GM23338 (cell line): ENCODE measurements at regions not wholly inside any gene's neighbourhood (a gene's known extent, or its start where the extent isn't known, plus 50 kb on each side); places are given as distances from the start of the nearest gene placed in this dataset.

Experiments
- ATAC-seq: fragments of 200-7000 bp; cut with Tn5 transposase; 3 replicates; pipeline ENCODE4 v1.9.1; 2020
- DNase-seq: peaks from one replicate; pipeline ENCODE4 v3.0.0-alpha.2; 2015; ENCODE audit warnings: low spot score
- H2AFZ ChIP-seq: fragments of 200-600 bp; sonication (generic); 2 replicates; pipeline ENCODE4 v1.8.0; 2016; ENCODE audit warnings: antibody characterized with exemption, mild to moderate bottlenecking, moderate library complexity
- H3F3A ChIP-seq: fragments of 200-600 bp; sonication (generic); replicated peaks from 2 replicates; pipeline ENCODE4 v1.8.0; 2017; ENCODE audit warnings: antibody characterized with exemption, mixed run types, low read depth
- H3K27ac ChIP-seq: fragments of 200-600 bp; sonication (generic); 2 replicates; pipeline ENCODE4 v1.6.1; 2016; ENCODE audit warnings: low read depth
- H3K27me3 ChIP-seq: fragments of 200-600 bp; sonication (generic); 2 replicates; pipeline ENCODE4 v1.8.0; 2016; ENCODE audit warnings: mild to moderate bottlenecking, mixed run types, moderate library complexity; ENCODE audit not compliant: insufficient read depth
- H3K36me3 ChIP-seq: fragments of 200-600 bp; sonication (generic); 2 replicates; pipeline ENCODE4 v1.8.0; 2016; ENCODE audit warnings: mild to moderate bottlenecking; ENCODE audit not compliant: insufficient read depth
- H3K4me1 ChIP-seq: fragments of 200-600 bp; sonication (generic); 2 replicates; pipeline ENCODE4 v1.8.0; 2016; ENCODE audit warnings: mild to moderate bottlenecking, moderate library complexity; ENCODE audit not compliant: insufficient read depth
- H3K4me2 ChIP-seq: fragments of 200-600 bp; sonication (generic); 2 replicates; pipeline ENCODE4 v1.7.1; 2017; ENCODE audit warnings: mixed run types
- H3K4me3 ChIP-seq: fragments of 200-600 bp; sonication (generic); 2 replicates; pipeline ENCODE4 v1.6.1; 2016; ENCODE audit warnings: mixed run types
- H3K79me2 ChIP-seq: fragments of 200-600 bp; sonication (generic); replicated peaks from 2 replicates; pipeline ENCODE4 v1.8.0; 2017; ENCODE audit warnings: mild to moderate bottlenecking; ENCODE audit not compliant: insufficient read depth
- H3K9me2 ChIP-seq: fragments of 200-600 bp; sonication (generic); 2 replicates; pipeline ENCODE4 v1.8.0; 2017; ENCODE audit not compliant: insufficient read depth
- H4K20me1 ChIP-seq: fragments of 200-600 bp; sonication (generic); replicated peaks from 2 replicates; pipeline ENCODE4 v1.8.0; 2017; ENCODE audit warnings: mild to moderate bottlenecking; ENCODE audit not compliant: insufficient read depth
- H3K27ac Mint-ChIP-seq: 2 replicates; pipeline ENCODE4 v1.8.0; 2020; ENCODE audit warnings: inconsistent platforms, mild to moderate bottlenecking, moderate library complexity, mixed read lengths
- H3K27me3 Mint-ChIP-seq: 3 replicates; pipeline ENCODE4 v1.8.0; 2022; ENCODE audit warnings: low read depth, mild to moderate bottlenecking, moderate library complexity, mixed read lengths, inconsistent platforms; ENCODE audit not compliant: insufficient read depth, poor library complexity
- H3K36me3 Mint-ChIP-seq: 3 replicates; pipeline ENCODE4 v1.8.0; 2021; ENCODE audit warnings: low read depth, mild to moderate bottlenecking, inconsistent platforms, moderate library complexity, mixed read lengths
- H3K4me1 Mint-ChIP-seq: 3 replicates; pipeline ENCODE4 v1.8.0; 2020; ENCODE audit warnings: mild to moderate bottlenecking, inconsistent platforms, mixed read lengths
- H3K4me3 Mint-ChIP-seq: 3 replicates; pipeline ENCODE4 v1.8.0; 2021; ENCODE audit warnings: moderate library complexity, mild to moderate bottlenecking, inconsistent platforms, mixed read lengths
- H3K9me3 Mint-ChIP-seq: 3 replicates; pipeline ENCODE4 v1.8.0; 2020; ENCODE audit warnings: moderate library complexity, mild to moderate bottlenecking, inconsistent platforms, mixed read lengths
- ETS1 ChIP-seq: IDR thresholded peaks from 2 replicates; pipeline ENCODE4 v1.6.1; 2016; ENCODE audit warnings: antibody characterized with exemption
- EZH2 ChIP-seq: fragments of 200-600 bp; sonication (generic); IDR thresholded peaks from one replicate; pipeline ENCODE4 v1.8.0; 2017; ENCODE audit warnings: antibody characterized with exemption, mild to moderate bottlenecking, low read depth; ENCODE audit not compliant: unreplicated experiment
- EZH2phosphoT487 ChIP-seq: fragments of 200-600 bp; sonication (generic); IDR thresholded peaks from one replicate; pipeline ENCODE4 v1.8.1; 2018; ENCODE audit warnings: antibody characterized with exemption; ENCODE audit not compliant: unreplicated experiment
- JUNB ChIP-seq: IDR thresholded peaks from one replicate; pipeline ENCODE4 v1.6.1; 2016; ENCODE audit warnings: antibody characterized with exemption; ENCODE audit not compliant: unreplicated experiment
- NANOG ChIP-seq: IDR thresholded peaks from 2 replicates; pipeline ENCODE4 v1.6.1; 2016; ENCODE audit warnings: antibody characterized with exemption, borderline replicate concordance
- POLR2AphosphoS5 ChIP-seq: IDR thresholded peaks from 2 replicates; pipeline ENCODE4 v1.6.1; 2016; ENCODE audit warnings: antibody characterized with exemption, low read depth
- REST ChIP-seq: IDR thresholded peaks from one replicate; pipeline ENCODE4 v1.6.1; 2018; ENCODE audit warnings: antibody characterized with exemption; ENCODE audit not compliant: unreplicated experiment
- ZNF114 ChIP-seq: fragments of 250-450 bp; sonication (Bioruptor Pico); IDR thresholded peaks from 2 replicates; pipeline ENCODE4 v1.5.0; 2020; ENCODE audit warnings: mild to moderate bottlenecking, moderate library complexity
- ZNF331 ChIP-seq: fragments of 250-450 bp; sonication (Bioruptor Pico); IDR thresholded peaks from 2 replicates; pipeline ENCODE4 v1.5.0; 2020; ENCODE audit warnings: low read depth, mild to moderate bottlenecking, moderate library complexity
- ZNF462 ChIP-seq: fragments of 250-450 bp; sonication (Bioruptor Pico); IDR thresholded peaks from 2 replicates; pipeline ENCODE4 v1.5.0; 2020; ENCODE audit warnings: mild to moderate bottlenecking, moderate library complexity

GRCh38 chr1:238293075-238293474 lies 402.4 kb upstream of the ZP4 start (continued):
- no peak for TF ChIP-seq ZNF462 (CRISPR knock-in tag)
- no peak for TF ChIP-seq NANOG
- TF ChIP-seq EZH2, result no peak
- no peak for TF ChIP-seq EZH2phosphoT487
- no peak for TF ChIP-seq ETS1
- TF ChIP-seq POLR2AphosphoS5, result no peak
- TF ChIP-seq ZNF331 (CRISPR knock-in tag), result no peak
- TF ChIP-seq ZNF114 (CRISPR knock-in tag), result no peak
- TF ChIP-seq JUNB, result no peak

- H3K27ac Mint-ChIP-seq, result no peak overlapping the region
- Histone ChIP-seq H3K27me3 (no peaks in the 10 kb centered on the region), H3K4me3 (no peak overlapping the region)
- TF ChIP-seq ETS1 (no peak), JUNB (no peak), EZH2phosphoT487 (no peak), REST (no peak)
These were observed 390.7 kb upstream of the ZP4 start for GRCh38 chr1:238281418-238281817.

More at GRCh38 chr1:238281418-238281817, 390.7 kb upstream of the ZP4 start:
- H3K27ac ChIP-seq, result no peak overlapping the region
- Mint-ChIP-seq H3K27me3 (no peaks in the 10 kb centered on the region), H3K4me3 (no peak overlapping the region), H3K9me3 (peaks cover 17% of the 10 kb centered on the region), H3K36me3 (peaks cover 13% of the 10 kb centered on the region; the same call in 2 of the 3 replicates), H3K4me1 (no peaks in the 10 kb centered on the region)
- H4K20me1 ChIP-seq, result no peaks in the 10 kb centered on the region
- no peaks in the 10 kb centered on the region for H3K79me2 ChIP-seq
- H3F3A ChIP-seq, result no peaks in the 10 kb centered on the region
- no peak overlapping the region for H3K4me2 ChIP-seq
- H3K9me2 ChIP-seq, result no peaks in the 10 kb centered on the region; the same call in 1 of the 2 replicates
- ATAC-seq (no peak), DNase-seq (no peak)
- H3K36me3 ChIP-seq, result no peaks in the 10 kb centered on the region
- H3K4me1 ChIP-seq, result no peaks in the 10 kb centered on the region
- no peak overlapping the region for H2AFZ ChIP-seq
